H1 (cell line): ENCODE measurements at regions not wholly inside any gene's neighbourhood (a gene's known extent, or its start where the extent isn't known, plus 50 kb on each side); places are given as distances from the start of the nearest gene placed in this dataset.

ENCODE experiments used
- CTCF ChIA-PET: fragments of 300-600 bp; sonication (Branson Sonifier 250); formaldehyde crosslinking; loops from one replicate; lab custom pipeline; 2021; ENCODE audit not compliant: partially characterized antibody; lab: Charles Lee
- POLR2A ChIA-PET: fragments of 300-600 bp; sonication (Branson Sonifier 250); formaldehyde crosslinking; loops from one replicate; lab custom pipeline; 2021; ENCODE audit warnings: inconsistent platforms; ENCODE audit not compliant: partially characterized antibody; lab: Charles Lee
- DNase-seq, 2 experiments: peaks; one replicate each; pipeline versions ENCODE4 v3.0.0 to v3.0.0-alpha.2; 2010 to 2022; ENCODE audit warnings: low spot score in 2 of 2, low read depth in 1 of 2, mixed read lengths in 1 of 2
- FAIRE-seq: peaks from 2 replicates; lab custom pipeline; 2011; peaks lifted over from hg19 to GRCh38; lab: Jason Lieb, UNC
- H2AFZ ChIP-seq: 2 replicates; pipeline ENCODE4 v1.8.1; 2012; ENCODE audit warnings: low read length, inconsistent platforms
- H2AK5ac ChIP-seq: 2 replicates; pipeline ENCODE4 v1.6.1; 2013; ENCODE audit warnings: low read depth, low read length
- H2BK120ac ChIP-seq: replicated peaks from 2 replicates; pipeline ENCODE3; 2013; ENCODE audit warnings: low read depth, low read length, inconsistent platforms
- H2BK12ac ChIP-seq: 2 replicates; pipeline ENCODE4 v1.6.1; 2013; ENCODE audit warnings: low read depth, low read length
- H2BK15ac ChIP-seq: 2 replicates; pipeline ENCODE4 v1.6.1; 2013; ENCODE audit warnings: low read length
- H2BK20ac ChIP-seq: 2 replicates; pipeline ENCODE4 v1.6.1; 2013; ENCODE audit warnings: low read length
- H2BK5ac ChIP-seq: 2 replicates; pipeline ENCODE4 v1.6.1; 2013; ENCODE audit warnings: low read depth, low read length
- H3K14ac ChIP-seq: 2 replicates; pipeline ENCODE4 v1.6.1; 2013; ENCODE audit warnings: inconsistent platforms; ENCODE audit not compliant: insufficient read length
- H3K18ac ChIP-seq: 2 replicates; pipeline ENCODE4 v1.6.1; 2013; ENCODE audit warnings: low read length; ENCODE audit errors: extremely low read depth
- H3K23ac ChIP-seq: 2 replicates; pipeline ENCODE4 v1.6.1; 2013; ENCODE audit warnings: inconsistent platforms; ENCODE audit not compliant: insufficient read length
- H3K23me2 ChIP-seq: 2 replicates; pipeline ENCODE4 v1.6.1; 2013; ENCODE audit warnings: low read depth, low read length
- H3K27ac ChIP-seq: 2 replicates; pipeline ENCODE4 v1.6.1; 2011; ENCODE audit warnings: low read depth, low read length, inconsistent platforms
- H3K27me3 ChIP-seq, 4 experiments: replicated peaks in 1 of 4; 1 replicate in 1 of 4; 2 replicates in 3 of 4; pipeline versions ENCODE4 v1.6.1 to v1.8.1; 2011 to 2013; ENCODE audit warnings: low read length in 3 of 4, mild to moderate bottlenecking in 3 of 4, inconsistent platforms in 2 of 4, mixed read lengths in 2 of 4, moderate library complexity in 1 of 4; ENCODE audit not compliant: control insufficient read depth in 3 of 4, insufficient read depth in 3 of 4; ENCODE audit errors: extremely low read depth in 1 of 4
- H3K36me3 ChIP-seq, 4 experiments: 2 replicates each; pipeline versions ENCODE4 v1.6.1 to v1.8.1; 2011 to 2013; ENCODE audit warnings: mild to moderate bottlenecking in 4 of 4, low read length in 3 of 4, moderate library complexity in 2 of 4, control low read depth in 1 of 4, inconsistent platforms in 1 of 4; ENCODE audit not compliant: insufficient read depth in 4 of 4, control insufficient read depth in 2 of 4
- H3K4ac ChIP-seq: replicated peaks from 2 replicates; pipeline ENCODE3; 2013; ENCODE audit warnings: low read length, low read depth, mixed read lengths, inconsistent platforms; ENCODE audit not compliant: insufficient read length
- H3K4me1 ChIP-seq, 4 experiments: replicated peaks in 1 of 4; 1 replicate in 1 of 4; 2 replicates in 3 of 4; pipeline versions ENCODE4 v1.6.1 to v1.8.1; 2011 to 2013; ENCODE audit warnings: low read length in 3 of 4, inconsistent platforms in 2 of 4, mixed read lengths in 1 of 4; ENCODE audit not compliant: insufficient read depth in 4 of 4, control insufficient read depth in 3 of 4
- H3K4me2 ChIP-seq, 2 experiments: 2 replicates each; pipeline versions ENCODE4 v1.6.1 to v1.8.1; 2011 to 2013; ENCODE audit warnings: low read depth in 2 of 2, low read length in 2 of 2, control low read depth in 1 of 2, inconsistent platforms in 1 of 2, mild to moderate bottlenecking in 1 of 2; ENCODE audit not compliant: insufficient read depth in 1 of 2
- H3K4me3 ChIP-seq, 4 experiments: fragments of 200-600, 300-600 bp in 1 of 4; sonication (generic), shearing (Covaris generic), sonication (Bioruptor Twin) in 1 of 4; 2 replicates each; pipeline versions ENCODE4 v1.5.1 to v1.8.1; 2011 to 2016; ENCODE audit warnings: low read length in 4 of 4, low read depth in 3 of 4, control low read depth in 2 of 4, inconsistent platforms in 2 of 4, mild to moderate bottlenecking in 2 of 4, mixed read lengths in 1 of 4, moderate library complexity in 1 of 4; ENCODE audit not compliant: insufficient read depth in 2 of 4; ENCODE audit errors: extremely low read depth in 1 of 4
- H3K56ac ChIP-seq: replicated peaks from 2 replicates; pipeline ENCODE3; 2013; ENCODE audit warnings: low read depth, mild to moderate bottlenecking, mixed read lengths, low read length, inconsistent platforms; ENCODE audit not compliant: insufficient read length
- H3K79me1 ChIP-seq: 2 replicates; pipeline ENCODE4 v1.6.1; 2013; ENCODE audit warnings: low read depth, low read length, control low read depth
- H3K79me2 ChIP-seq, 2 experiments: 2 replicates each; pipeline versions ENCODE4 v1.6.1 to v1.8.1; 2012 to 2013; ENCODE audit warnings: low read length in 2 of 2, mild to moderate bottlenecking in 2 of 2, inconsistent platforms in 1 of 2; ENCODE audit not compliant: insufficient read depth in 2 of 2, control insufficient read depth in 1 of 2
- H3K9ac ChIP-seq, 4 experiments: replicated peaks in 1 of 4; 1 replicate in 1 of 4; 2 replicates in 3 of 4; pipeline versions ENCODE4 v1.6.1 to v1.8.1; 2011 to 2013; ENCODE audit warnings: low read depth in 3 of 4, low read length in 3 of 4, control low read depth in 2 of 4, mild to moderate bottlenecking in 2 of 4, moderate library complexity in 2 of 4, inconsistent platforms in 1 of 4; ENCODE audit errors: extremely low read depth in 1 of 4
- H3K9me3 ChIP-seq, 2 experiments: 2 replicates each; pipeline versions ENCODE4 v1.6.1 to v1.8.1; 2012 to 2013; ENCODE audit warnings: mild to moderate bottlenecking in 2 of 2, moderate library complexity in 2 of 2, control low read depth in 1 of 2, inconsistent platforms in 1 of 2, low read depth in 1 of 2, low read length in 1 of 2, mixed read lengths in 1 of 2; ENCODE audit not compliant: insufficient read depth in 2 of 2
- H4K20me1 ChIP-seq, 2 experiments: replicated peaks in 1 of 2; 2 replicates each; pipeline versions ENCODE3 to v1.8.1; 2011 to 2013; ENCODE audit warnings: inconsistent platforms in 2 of 2, low read length in 2 of 2, mild to moderate bottlenecking in 1 of 2; ENCODE audit not compliant: insufficient read depth in 2 of 2, control insufficient read depth in 1 of 2
- H4K5ac ChIP-seq: 2 replicates; pipeline ENCODE4 v1.6.1; 2013; ENCODE audit warnings: low read length, low read depth, mixed read lengths, inconsistent platforms; ENCODE audit not compliant: insufficient read length
- H4K8ac ChIP-seq: 2 replicates; pipeline ENCODE4 v1.8.0; 2013; ENCODE audit warnings: mild to moderate bottlenecking, moderate library complexity, low read length, inconsistent platforms; ENCODE audit not compliant: insufficient read depth; ENCODE audit errors: extremely low read depth
- H4K91ac ChIP-seq: replicated peaks from 2 replicates; pipeline ENCODE3; 2013; ENCODE audit warnings: low read length, mixed read lengths, inconsistent platforms; ENCODE audit not compliant: insufficient read length
- BRCA1 ChIP-seq: IDR thresholded peaks from 2 replicates; pipeline ENCODE4 v1.6.1; 2012; ENCODE audit warnings: low read depth, low read length, improper control_type of control experiment
- KDM1A ChIP-seq: fragments of 200-600, 300-600 bp; sonication (generic); IDR thresholded peaks from 2 replicates; pipeline ENCODE4 v1.7.1; 2016; ENCODE audit warnings: mild to moderate bottlenecking, low read length, borderline replicate concordance
- TAF7 ChIP-seq: optimal IDR thresholded peaks from 2 replicates; pipeline ENCODE3; 2011; ENCODE audit warnings: low read depth, mild to moderate bottlenecking, inconsistent platforms, low read length, moderate library complexity, borderline replicate concordance
- WGBS, 2 experiments: shearing (Covaris generic) in 1 of 2; methylation state at CpG; one replicate each; pipeline versions ENCODE4 v1.1.6 to v1.1.7; 2013 to 2015; ENCODE audit warnings: low lambda C conversion rate in 2 of 2, mixed read lengths in 2 of 2, inconsistent platforms in 1 of 2, low coverage in 1 of 2, missing lambda C conversion rate in 1 of 2; ENCODE audit not compliant: insufficient replicate concordance in 2 of 2, insufficient coverage in 1 of 2, insufficient read length in 1 of 2; ENCODE audit errors: extremely low coverage in 1 of 2, missing lambda C conversion rate in 1 of 2; 5-methylcytosine and 5-hydroxymethylcytosine counted together

DNA sequence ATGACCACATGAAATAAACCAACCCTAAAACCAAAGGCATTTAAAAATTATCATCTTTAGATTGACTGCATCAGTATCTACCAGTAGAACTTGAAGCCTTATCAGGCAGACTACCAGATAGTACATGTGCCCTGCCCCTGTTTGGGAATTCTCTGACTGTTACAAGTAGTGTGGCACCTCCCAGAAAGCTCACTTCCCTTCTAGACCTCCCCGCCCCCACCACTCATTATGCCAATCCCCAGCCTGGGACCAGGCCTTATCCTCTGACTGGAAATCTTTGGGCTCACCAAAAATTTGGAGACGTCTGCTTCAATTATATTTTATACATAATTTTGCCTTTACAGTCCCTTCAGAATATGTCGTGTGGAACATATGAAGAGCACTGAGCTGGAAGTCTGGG is 155.6 kb downstream of the TFAP2B start:
- Histone ChIP-seq H3K18ac (no peak overlapping the region), H2AK5ac (no peak overlapping the region), H3K27me3 (no peaks in the 10 kb centered on the region), H3K4me1 (peaks cover 0 to 3% (median 0%) of the 10 kb centered on the region in 4 experiments; a peak in 1 of 7 replicates), H2BK120ac (no peak overlapping the region), H2AFZ (no peak overlapping the region), H4K8ac (no peak overlapping the region), H3K4ac (no peak overlapping the region), H3K27ac (no peak overlapping the region), H3K79me1 (no peaks in the 10 kb centered on the region), H2BK12ac (no peak overlapping the region), H4K20me1 (no peaks in the 10 kb centered on the region), H3K4me3 (no peak overlapping the region), H3K23me2 (no peaks in the 10 kb centered on the region; the same call in 1 of the 2 replicates), H3K36me3 (no peaks in the 10 kb centered on the region), H2BK15ac (no peak overlapping the region), H2BK5ac (no peak overlapping the region), H3K14ac (no peak overlapping the region), H3K4me2 (no peak overlapping the region), H4K5ac (no peak overlapping the region), H3K79me2 (no peaks in the 10 kb centered on the region), H3K9ac (no peak overlapping the region), H2BK20ac (no peak overlapping the region), H4K91ac (no peak overlapping the region), H3K9me3 (no peaks in the 10 kb centered on the region), H3K56ac (no peak overlapping the region), H3K23ac (no peak overlapping the region)
- 94% methylated on average over 3 of the region's 3 CpGs; no CpG with 5 or more reads in 1 of the 2 experiments for WGBS, 2 experiments
- ChIA-PET CTCF (interaction anchor here (0.6 kb wide), 1 partner anchor 411 kb away, joined by 3 read pairs; no protein-coding TSS in a partner anchor), POLR2A (no interaction called here)
- FAIRE-seq (no peak), DNase-seq (no peak)
- TF ChIP-seq BRCA1: no peak
- no peak for TF ChIP-seq KDM1A
- TF ChIP-seq TAF7: no peak
